ENCODE measurements at regions not wholly inside any gene's neighbourhood (a gene's known extent, or its start where the extent isn't known, plus 50 kb on each side); places are given as distances from the start of the nearest gene placed in this dataset.
"Not testable (repeated sequence)": the region's sequence is repeated elsewhere in the genome, so short reads cannot be mapped to it uniquely, and the experiment has no call there.

DNA sequence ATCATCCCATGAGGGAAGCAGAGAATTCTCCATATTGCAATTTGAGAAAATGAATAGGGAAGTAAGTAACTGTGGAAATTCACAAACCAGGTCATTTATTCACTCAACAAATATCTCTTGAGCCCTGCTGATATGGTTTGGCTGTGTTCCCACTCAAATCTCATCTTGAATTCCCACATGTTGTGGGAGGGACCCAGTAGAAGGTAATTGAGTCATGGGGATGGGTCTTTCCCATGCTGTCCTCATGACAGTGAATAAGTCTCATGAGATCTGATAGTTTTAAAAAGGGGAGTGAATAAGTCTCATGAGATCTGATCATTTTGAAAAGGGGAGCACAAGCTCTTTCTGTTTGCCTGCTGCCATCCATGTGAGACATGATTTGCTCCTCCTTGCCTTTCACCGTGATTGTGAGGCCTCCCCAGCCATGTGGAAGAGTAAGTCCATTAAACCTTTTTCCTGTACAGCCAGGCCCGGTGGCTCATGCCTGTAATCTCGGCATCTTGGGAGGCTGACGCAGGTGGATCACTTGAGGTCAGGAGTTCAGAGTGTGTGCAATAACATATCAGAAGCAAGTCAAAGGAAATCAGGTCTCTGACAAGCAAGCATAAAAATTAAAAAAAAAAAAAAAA is 193.2 kb downstream of the NDUFA10 start:
- no peak overlapping the region for H3K4me3 ChIP-seq (ENCODE audit: low read depth, low read length)
- no peak for DNase-seq (ENCODE audit: low read depth)
- in situ Hi-C loops (cut with HindIII; ENCODE audit: low sequenced_read_pairs) = no loop called here
- TF ChIP-seq, protein P1, sequence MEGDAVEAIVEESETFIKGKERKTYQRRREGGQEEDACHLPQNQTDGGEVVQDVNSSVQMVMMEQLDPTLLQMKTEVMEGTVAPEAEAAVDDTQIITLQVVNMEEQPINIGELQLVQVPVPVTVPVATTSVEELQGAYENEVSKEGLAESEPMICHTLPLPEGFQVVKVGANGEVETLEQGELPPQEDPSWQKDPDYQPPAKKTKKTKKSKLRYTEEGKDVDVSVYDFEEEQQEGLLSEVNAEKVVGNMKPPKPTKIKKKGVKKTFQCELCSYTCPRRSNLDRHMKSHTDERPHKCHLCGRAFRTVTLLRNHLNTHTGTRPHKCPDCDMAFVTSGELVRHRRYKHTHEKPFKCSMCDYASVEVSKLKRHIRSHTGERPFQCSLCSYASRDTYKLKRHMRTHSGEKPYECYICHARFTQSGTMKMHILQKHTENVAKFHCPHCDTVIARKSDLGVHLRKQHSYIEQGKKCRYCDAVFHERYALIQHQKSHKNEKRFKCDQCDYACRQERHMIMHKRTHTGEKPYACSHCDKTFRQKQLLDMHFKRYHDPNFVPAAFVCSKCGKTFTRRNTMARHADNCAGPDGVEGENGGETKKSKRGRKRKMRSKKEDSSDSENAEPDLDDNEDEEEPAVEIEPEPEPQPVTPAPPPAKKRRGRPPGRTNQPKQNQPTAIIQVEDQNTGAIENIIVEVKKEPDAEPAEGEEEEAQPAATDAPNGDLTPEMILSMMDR (IDR thresholded peaks at IDR 0.05; ENCODE audit: low read depth, low read length, missing control alignments) = no peak

DNA sequence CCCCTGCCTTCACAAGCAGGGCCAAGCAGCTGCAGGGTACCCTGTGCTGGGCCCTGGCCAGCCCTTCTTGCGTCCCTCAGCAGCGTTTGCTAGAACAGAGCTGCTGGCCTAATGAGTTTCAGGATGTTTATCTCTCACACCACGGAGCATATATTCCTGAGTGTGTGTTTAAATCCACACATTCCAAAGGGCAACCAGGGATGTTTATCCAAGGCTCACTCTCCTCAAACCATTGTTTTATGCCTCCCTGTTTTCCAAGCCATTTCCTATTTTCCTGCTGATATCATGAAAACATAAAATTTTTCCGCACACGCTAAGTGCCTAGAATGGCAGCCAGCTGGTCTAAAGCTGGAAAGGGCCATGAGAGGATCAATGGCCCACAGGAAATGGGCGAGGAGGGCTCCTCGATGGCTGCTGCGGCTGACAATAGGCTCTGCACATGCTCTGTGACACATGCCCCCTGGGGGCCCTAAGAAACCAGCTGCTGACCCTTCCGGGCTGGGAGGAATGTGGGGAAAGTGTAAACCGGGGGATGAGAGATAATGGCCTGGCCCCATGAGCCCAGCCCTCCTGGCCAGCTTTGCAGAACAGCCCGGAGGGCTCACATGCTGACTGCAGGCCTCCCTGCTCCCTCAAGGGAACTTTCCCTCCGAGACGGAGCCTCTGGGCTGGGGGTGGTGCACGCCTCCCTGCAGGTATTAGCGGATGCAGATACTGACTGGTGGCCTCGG is 194.0 kb downstream of the NDUFA10 start:
- TF ChIP-seq, protein P1 (IDR thresholded peaks at IDR 0.05; ENCODE audit: low read depth, low read length, missing control alignments) = no peak
- no peak overlapping the region for H3K4me3 ChIP-seq (ENCODE audit: low read depth, low read length)
- no peak for DNase-seq (ENCODE audit: low read depth)
- in situ Hi-C loops (cut with HindIII; ENCODE audit: low sequenced_read_pairs) = no loop called here

DNA sequence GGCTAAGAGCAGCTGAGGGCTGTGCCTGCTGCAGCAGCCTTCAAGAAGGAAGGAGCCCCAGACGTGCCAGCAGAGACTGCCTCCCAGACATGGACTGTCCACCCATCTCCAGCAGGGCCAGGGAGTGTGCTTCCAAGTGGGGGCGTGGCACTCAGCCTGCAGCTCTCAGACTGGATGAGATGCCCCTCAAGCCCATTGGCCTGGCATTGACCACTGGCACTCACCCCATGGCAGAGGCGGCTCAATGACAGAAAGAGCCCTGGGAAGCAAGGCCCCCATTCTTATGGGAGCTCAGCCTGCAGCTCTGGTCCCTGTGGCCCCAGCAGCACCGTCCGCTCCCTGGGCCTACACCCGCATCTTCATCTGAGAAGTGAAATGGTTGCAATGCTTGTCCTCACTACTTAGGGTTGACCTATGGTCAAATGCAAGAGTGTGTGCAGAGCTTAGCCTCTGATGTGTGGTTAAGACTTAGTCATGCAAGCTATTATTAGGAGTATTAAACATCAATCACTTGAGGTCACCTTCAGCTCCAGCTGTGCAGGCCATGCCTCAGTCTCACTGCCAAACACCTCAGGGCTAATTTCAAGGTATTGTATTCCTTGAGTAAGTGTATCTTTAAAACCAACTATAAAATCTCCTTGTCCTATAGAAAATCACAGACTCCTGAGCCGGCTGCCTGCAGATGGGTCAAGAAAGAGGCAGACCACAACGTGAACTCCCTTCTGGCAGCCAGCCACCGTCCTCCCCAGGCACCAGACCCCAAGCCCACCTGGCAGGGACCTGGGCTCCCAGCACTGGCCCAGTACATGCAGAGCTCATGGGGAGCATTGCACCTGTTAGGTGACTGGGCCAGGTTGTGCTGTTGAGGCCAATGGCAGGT is 194.8 kb downstream of the NDUFA10 start:
- in situ Hi-C loops (cut with HindIII; ENCODE audit: low sequenced_read_pairs) = no loop called here
- DNase-seq (ENCODE audit: low read depth) = no peak
- H3K4me3 ChIP-seq (ENCODE audit: low read depth, low read length) = no peak overlapping the region
- TF ChIP-seq, protein P1 (IDR thresholded peaks at IDR 0.05; ENCODE audit: low read depth, low read length, missing control alignments) = no peak

DNA sequence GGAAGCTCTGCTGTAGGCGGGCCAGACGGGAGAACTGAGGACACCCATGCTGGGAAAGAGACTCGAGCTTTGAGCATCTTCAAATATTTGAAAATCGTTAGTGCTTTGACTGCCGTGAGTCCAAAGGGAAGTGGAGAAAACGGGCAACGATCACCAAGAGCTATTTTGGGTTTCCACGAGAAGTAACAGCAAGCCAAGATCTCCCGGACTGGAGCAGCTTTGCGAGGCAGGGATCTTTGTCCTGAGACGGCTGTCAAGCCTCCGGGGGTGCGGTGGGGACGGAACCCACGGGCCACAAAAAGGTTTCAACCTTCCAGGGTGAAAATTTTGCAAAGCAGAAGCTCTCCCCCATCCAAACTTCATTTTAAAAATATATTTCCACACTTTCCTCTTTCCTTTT is 195.8 kb downstream of the NDUFA10 start:
- in situ Hi-C loops (cut with HindIII; ENCODE audit: low sequenced_read_pairs) = no loop called here
- no peak for DNase-seq (ENCODE audit: low read depth)
- TF ChIP-seq, protein P1 (IDR thresholded peaks at IDR 0.05; ENCODE audit: low read depth, low read length, missing control alignments) = no peak
- H3K4me3 ChIP-seq (ENCODE audit: low read depth, low read length) = no peak overlapping the region

DNA sequence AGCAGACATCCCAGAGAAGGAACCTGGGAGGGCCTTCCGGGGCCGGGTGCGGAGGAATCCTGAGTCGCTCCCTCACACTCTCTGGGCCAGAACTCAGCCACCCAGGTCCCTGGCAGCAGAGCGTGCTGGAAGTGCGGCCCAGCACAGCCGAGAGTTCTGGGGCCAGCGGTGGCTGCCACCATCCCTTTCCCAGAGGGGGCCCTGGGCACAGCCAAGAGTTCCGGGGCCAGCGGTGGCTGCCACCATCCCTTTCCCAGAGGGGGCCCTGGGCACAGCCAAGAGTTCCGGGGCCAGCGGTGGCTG is 196.2 kb downstream of the NDUFA10 start:
- in situ Hi-C loops (cut with HindIII; ENCODE audit: low sequenced_read_pairs); H3K4me3 ChIP-seq (ENCODE audit: low read depth, low read length); DNase-seq (ENCODE audit: low read depth): not testable (repeated sequence)

DNA sequence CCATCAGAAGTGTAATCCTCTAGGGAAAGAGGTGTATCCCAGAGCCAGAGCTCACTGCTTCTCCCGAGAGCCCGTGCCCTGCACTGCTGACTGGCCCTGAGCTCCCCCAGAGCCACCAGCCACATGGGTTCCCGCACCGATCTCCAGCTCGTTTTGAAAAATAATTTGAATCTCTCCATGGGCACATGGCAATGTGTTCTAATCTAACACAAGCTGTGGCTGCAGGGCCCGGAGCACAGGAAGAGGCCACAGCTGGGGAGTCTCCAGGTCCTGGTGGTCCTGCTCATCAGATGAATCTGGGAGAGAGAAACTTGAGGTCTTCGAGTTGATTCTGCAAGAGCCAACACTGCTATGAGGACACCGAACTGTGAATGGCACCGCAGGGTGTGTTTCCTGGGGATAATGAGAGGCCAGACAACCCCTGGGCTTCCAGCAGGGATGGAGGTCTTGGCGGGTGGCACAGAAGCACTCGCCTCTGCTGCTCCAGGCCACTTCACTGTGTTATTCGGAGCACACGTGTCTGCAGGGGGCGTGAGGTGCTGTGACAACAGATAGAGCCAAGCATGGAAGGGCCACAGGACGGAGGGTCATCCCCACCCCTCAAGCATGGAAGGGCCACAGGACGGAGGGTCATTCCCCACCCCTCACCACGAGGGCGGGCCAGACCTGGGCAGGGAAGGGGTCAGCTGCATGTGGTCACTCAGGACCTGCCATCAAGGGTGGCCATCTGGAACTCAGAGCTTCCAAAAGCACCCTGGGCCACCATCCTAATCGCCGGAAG is 196.8 kb downstream of the NDUFA10 start:
- in situ Hi-C loops (cut with HindIII; ENCODE audit: low sequenced_read_pairs) = no loop called here
- TF ChIP-seq, protein P1 (IDR thresholded peaks at IDR 0.05; ENCODE audit: low read depth, low read length, missing control alignments) = no peak
- no peak overlapping the region for H3K4me3 ChIP-seq (ENCODE audit: low read depth, low read length)
- no peak for DNase-seq (ENCODE audit: low read depth)
